OCI-LY1 (cell line): ENCODE measurements at regions not wholly inside any gene's neighbourhood (a gene's known extent, or its start where the extent isn't known, plus 50 kb on each side); places are given as distances from the start of the nearest gene placed in this dataset.

Experiments
- EZH2 ChIP-seq: fragments of 200-600 bp; sonication (generic), shearing (Covaris generic); IDR thresholded peaks from 2 replicates; pipeline ENCODE4 v1.8.0; 2017; ENCODE audit warnings: borderline replicate concordance, mixed run types, mild to moderate bottlenecking, antibody characterized with exemption, low read length, moderate library complexity, mixed read lengths
- TF ChIP-seq, protein P1 (sequence below): fragments of 200-600 bp; sonication (generic), shearing (Covaris generic); IDR thresholded peaks from 2 replicates; pipeline ENCODE4 v1.5.1; 2017; ENCODE audit warnings: mild to moderate bottlenecking, antibody characterized with exemption, low read length, moderate library complexity, mixed read lengths

DNA sequence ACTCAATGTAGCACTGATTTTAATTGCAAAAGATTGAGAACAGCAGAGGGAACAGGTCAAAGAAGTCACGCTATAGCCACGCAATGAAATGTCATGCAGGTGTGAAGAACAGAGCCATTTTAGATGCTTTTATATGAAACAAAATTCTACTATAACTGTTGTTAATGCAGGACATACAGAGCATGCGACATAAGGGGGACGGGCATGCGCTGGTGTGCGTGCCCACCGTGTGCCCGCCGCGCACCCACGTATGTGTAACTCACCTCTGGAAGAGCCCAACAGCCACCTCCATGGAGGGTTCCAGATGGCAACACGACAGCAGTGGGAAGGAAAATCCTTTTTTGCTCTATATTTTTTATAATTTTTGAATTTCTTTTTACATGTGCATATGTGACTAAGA is 410.0 kb upstream of the RNF32 start:
- TF ChIP-seq, protein P1, sequence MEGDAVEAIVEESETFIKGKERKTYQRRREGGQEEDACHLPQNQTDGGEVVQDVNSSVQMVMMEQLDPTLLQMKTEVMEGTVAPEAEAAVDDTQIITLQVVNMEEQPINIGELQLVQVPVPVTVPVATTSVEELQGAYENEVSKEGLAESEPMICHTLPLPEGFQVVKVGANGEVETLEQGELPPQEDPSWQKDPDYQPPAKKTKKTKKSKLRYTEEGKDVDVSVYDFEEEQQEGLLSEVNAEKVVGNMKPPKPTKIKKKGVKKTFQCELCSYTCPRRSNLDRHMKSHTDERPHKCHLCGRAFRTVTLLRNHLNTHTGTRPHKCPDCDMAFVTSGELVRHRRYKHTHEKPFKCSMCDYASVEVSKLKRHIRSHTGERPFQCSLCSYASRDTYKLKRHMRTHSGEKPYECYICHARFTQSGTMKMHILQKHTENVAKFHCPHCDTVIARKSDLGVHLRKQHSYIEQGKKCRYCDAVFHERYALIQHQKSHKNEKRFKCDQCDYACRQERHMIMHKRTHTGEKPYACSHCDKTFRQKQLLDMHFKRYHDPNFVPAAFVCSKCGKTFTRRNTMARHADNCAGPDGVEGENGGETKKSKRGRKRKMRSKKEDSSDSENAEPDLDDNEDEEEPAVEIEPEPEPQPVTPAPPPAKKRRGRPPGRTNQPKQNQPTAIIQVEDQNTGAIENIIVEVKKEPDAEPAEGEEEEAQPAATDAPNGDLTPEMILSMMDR, result no peak
- no peak for TF ChIP-seq EZH2
